PC-9 (cell line): ENCODE measurements at regions not wholly inside any gene's neighbourhood (a gene's known extent, or its start where the extent isn't known, plus 50 kb on each side); places are given as distances from the start of the nearest gene placed in this dataset.

Source experiments
- BruUV-seq: library from RNA; stranded (reverse); fragments of 400-500 nt; replicated peaks from 2 replicates; lab custom pipeline; 2021; lab: Mats Ljungman, UMichigan
- CTCF ChIA-PET: fragments of 300-600 bp; sonication (Branson Sonifier 250); formaldehyde crosslinking; loops from one replicate; lab custom pipeline; 2022; ENCODE audit warnings: antibody characterized with exemption; lab: Charles Lee
- POLR2A ChIA-PET: fragments of 300-600 bp; sonication (Branson Sonifier 250); formaldehyde crosslinking; loops from one replicate; lab custom pipeline; 2022; ENCODE audit warnings: antibody characterized with exemption; ENCODE audit not compliant: unreplicated experiment; lab: Charles Lee
- DNase-seq, 2 experiments: peaks; one replicate each; pipeline versions ENCODE4 v3.0.0 to v3.0.0-alpha.2; 2015 to 2022; ENCODE audit warnings: mixed read lengths in 1 of 2
- H2AFZ ChIP-seq: fragments of 200-600 bp; sonication (generic); 2 replicates; pipeline ENCODE4 v1.8.1; 2017; ENCODE audit warnings: antibody characterized with exemption
- H3F3A ChIP-seq: fragments of 200-600 bp; sonication (generic); 2 replicates; pipeline ENCODE4 v1.8.1; 2017; ENCODE audit warnings: antibody characterized with exemption, mild to moderate bottlenecking, low read depth; ENCODE audit not compliant: insufficient read depth
- H3K27ac ChIP-seq: fragments of 200-600 bp; sonication (generic); 2 replicates; pipeline ENCODE4 v1.6.1; 2016; ENCODE audit warnings: mixed run types
- H3K27me3 ChIP-seq: fragments of 200-600 bp; sonication (generic); 2 replicates; pipeline ENCODE4 v1.6.1; 2016; ENCODE audit warnings: low read depth, mixed run types; ENCODE audit not compliant: insufficient read depth
- H3K36me3 ChIP-seq: fragments of 200-600 bp; sonication (generic); 2 replicates; pipeline ENCODE4 v1.6.1; 2016; ENCODE audit warnings: low read depth, mixed run types
- H3K4me1 ChIP-seq: fragments of 200-600 bp; sonication (generic); replicated peaks from 2 replicates; pipeline ENCODE4 v1.6.1; 2016; ENCODE audit warnings: mixed run types; ENCODE audit not compliant: insufficient read depth
- H3K4me2 ChIP-seq: fragments of 200-600 bp; sonication (generic); 2 replicates; pipeline ENCODE4 v1.6.1; 2017; ENCODE audit warnings: mixed run types
- H3K4me3 ChIP-seq: fragments of 200-600 bp; sonication (generic); 2 replicates; pipeline ENCODE4 v1.6.1; 2016; ENCODE audit warnings: mixed run types
- H3K79me2 ChIP-seq: fragments of 200-600 bp; sonication (generic); 2 replicates; pipeline ENCODE4 v1.6.1; 2017; ENCODE audit warnings: low read depth, mixed run types
- H3K9me2 ChIP-seq: fragments of 200-600 bp; sonication (generic); 2 replicates; pipeline ENCODE4 v1.8.1; 2017; ENCODE audit warnings: mild to moderate bottlenecking; ENCODE audit not compliant: insufficient read depth
- H3K9me3 ChIP-seq: fragments of 200-600 bp; sonication (generic); 2 replicates; pipeline ENCODE4 v1.8.1; 2016; ENCODE audit warnings: low read depth; ENCODE audit not compliant: insufficient read depth
- H4K20me1 ChIP-seq: fragments of 200-600 bp; sonication (generic); 2 replicates; pipeline ENCODE4 v1.8.1; 2017; ENCODE audit not compliant: insufficient read depth
- CTCF ChIP-seq: fragments of 200-600 bp; sonication (generic); conservative IDR thresholded peaks from 2 replicates; pipeline ENCODE4 v1.6.1; 2017; ENCODE audit warnings: mixed run types, antibody characterized with exemption, mild to moderate bottlenecking, moderate library complexity
- EZH2 ChIP-seq: fragments of 200-600 bp; sonication (generic); IDR thresholded peaks from 2 replicates; pipeline ENCODE4 v1.8.0; 2017; ENCODE audit warnings: antibody characterized with exemption, low read depth
- intact Hi-C: fragments of 100-400 bp; cut with micrococcal nuclease; formaldehyde crosslinking; loops from one replicate; pipeline ENCODE4 v1.10.0; 2022; ENCODE audit not compliant: unreplicated experiment

- CTCF ChIA-PET, result interaction anchor here (1.0 to 1.5 kb wide), 2 partner anchors 226 to 482 kb away, joined by 4 to 6 read pairs; no protein-coding TSS in a partner anchor
- Histone ChIP-seq H3K4me1 (no peaks in the 10 kb centered on the region), H3K9me3 (no peaks in the 10 kb centered on the region), H3K4me2 (no peak overlapping the region), H3K36me3 (no peaks in the 10 kb centered on the region), H3K27me3 (no peaks in the 10 kb centered on the region), H3K4me3 (no peak overlapping the region), H2AFZ (no peak overlapping the region), H3K27ac (no peak overlapping the region), H3K9me2 (no peaks in the 10 kb centered on the region), H4K20me1 (no peaks in the 10 kb centered on the region), H3F3A (no peaks in the 10 kb centered on the region; the same call in 1 of the 2 replicates), H3K79me2 (no peaks in the 10 kb centered on the region)
- TF ChIP-seq CTCF (no peak), EZH2 (no peak)
- DNase-seq, result peak in 1 of 2 experiments; percentile 8
- intact Hi-C loops, result loop anchor here (1.0 to 5.0 kb wide), 8 partner anchors 110 to 481 kb away; partner anchors contain the start of gene E2F8
- POLR2A ChIA-PET, result no interaction called here
- no TSS peak for BruUV-seq
Measured at GRCh38 chr11:19552656-19553260, 159.9 kb upstream of the NAV2 start.

GRCh38 chr11:19552161-19552560 lies 160.5 kb upstream of the NAV2 start:
- no peak overlapping the region for H2AFZ ChIP-seq
- POLR2A ChIA-PET, result no interaction called here

GRCh38 chr11:19551457-19551856 lies 161.2 kb upstream of the NAV2 start:
- DNase-seq, result no peak
- POLR2A ChIA-PET, result no interaction called here
- Histone ChIP-seq H4K20me1 (no peaks in the 10 kb centered on the region), H3K27me3 (no peaks in the 10 kb centered on the region), H3K4me1 (peaks cover 3% of the 10 kb centered on the region), H3K4me2 (no peak overlapping the region), H3K9me3 (no peaks in the 10 kb centered on the region), H3F3A (no peaks in the 10 kb centered on the region), H2AFZ (no peak overlapping the region), H3K9me2 (no peaks in the 10 kb centered on the region), H3K4me3 (no peak overlapping the region), H3K79me2 (no peaks in the 10 kb centered on the region), H3K27ac (no peak overlapping the region), H3K36me3 (no peaks in the 10 kb centered on the region)
- BruUV-seq, result no TSS peak
- CTCF ChIA-PET, result interaction anchor here (1.0 to 1.2 kb wide), 2 partner anchors 244 to 289 kb away, joined by 4 read pairs; no protein-coding TSS in a partner anchor
- intact Hi-C loops, result loop anchor here (5.0 kb wide), 4 partner anchors 109 to 389 kb away; partner anchors contain the start of gene E2F8
- TF ChIP-seq EZH2, result no peak
- no peak for TF ChIP-seq CTCF

More at GRCh38 chr11:19552161-19552560, 160.5 kb upstream of the NAV2 start:
- CTCF ChIA-PET, result interaction anchor here (1.0 to 1.5 kb wide), 4 partner anchors 226 to 481 kb away, joined by 4 to 6 read pairs (median 4); no protein-coding TSS in a partner anchor
- no peak for TF ChIP-seq CTCF
- intact Hi-C loops, result loop anchor here (5.0 kb wide), 4 partner anchors 110 to 390 kb away; partner anchors contain the start of gene E2F8
- no peaks in the 10 kb centered on the region; the same call in 1 of the 2 replicates for H3F3A ChIP-seq
- H3K4me2 ChIP-seq, result no peak overlapping the region
- no TSS peak for BruUV-seq
- no peaks in the 10 kb centered on the region for H3K27me3 ChIP-seq
- H3K4me3 ChIP-seq, result no peak overlapping the region
- DNase-seq, result peak in 1 of 2 experiments; percentile 17
- H3K36me3 ChIP-seq, result no peaks in the 10 kb centered on the region
- H3K27ac ChIP-seq, result no peak overlapping the region
- no peaks in the 10 kb centered on the region for H3K9me3 ChIP-seq
- H3K9me2 ChIP-seq, result no peaks in the 10 kb centered on the region
- no peaks in the 10 kb centered on the region for H3K4me1 ChIP-seq
- no peaks in the 10 kb centered on the region for H3K79me2 ChIP-seq
- H4K20me1 ChIP-seq, result no peaks in the 10 kb centered on the region
